ENCODE measurements at regions not wholly inside any gene's neighbourhood (a gene's known extent, or its start where the extent isn't known, plus 50 kb on each side); places are given as distances from the start of the nearest gene placed in this dataset.

GRCh38 chr11:45345491-45345890, 59.4 kb upstream of the SYT13 start:
- DNase-seq (ENCODE audit: insufficient read length) (no peak), FAIRE-seq (no peak)
- TF ChIP-seq POLR2AphosphoS5 (IDR thresholded peaks at IDR 0.05; ENCODE audit: low read depth, low read length) (no peak), POLR2A (IDR thresholded peaks at IDR 0.05; ENCODE audit: low read depth, low read length) (no peak), TAF1 (IDR thresholded peaks at IDR 0.05; ENCODE audit: borderline replicate concordance, low read depth, low read length) (no peak)

DNA sequence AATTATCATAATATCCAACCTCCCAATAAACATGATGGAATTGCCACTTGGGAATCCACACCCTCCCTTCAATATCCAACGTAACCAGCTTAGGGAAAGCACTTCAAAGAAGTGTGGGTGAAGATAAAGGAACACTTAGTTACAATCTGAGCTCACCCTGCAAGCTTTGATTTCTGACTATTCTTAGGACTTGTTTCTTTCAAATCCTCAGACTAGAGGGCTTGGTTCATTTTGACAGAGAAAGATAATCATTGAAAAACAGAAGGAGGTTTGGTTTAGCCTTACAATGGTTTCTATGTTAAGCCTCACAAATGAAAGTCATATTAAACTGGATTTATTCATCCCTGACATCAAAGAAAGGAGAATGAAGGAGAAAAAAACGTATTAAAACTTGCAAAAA, 57.9 kb upstream of the SYT13 start:
- DNase-seq (ENCODE audit: insufficient read length) = no peak
- no peak for TF ChIP-seq POLR2A (IDR thresholded peaks at IDR 0.05; ENCODE audit: low read depth, low read length)
- TF ChIP-seq POLR2AphosphoS5 (IDR thresholded peaks at IDR 0.05; ENCODE audit: low read depth, low read length) = no peak
- TF ChIP-seq TAF1 (IDR thresholded peaks at IDR 0.05; ENCODE audit: borderline replicate concordance, low read depth, low read length) = no peak
- no peak for FAIRE-seq

DNA sequence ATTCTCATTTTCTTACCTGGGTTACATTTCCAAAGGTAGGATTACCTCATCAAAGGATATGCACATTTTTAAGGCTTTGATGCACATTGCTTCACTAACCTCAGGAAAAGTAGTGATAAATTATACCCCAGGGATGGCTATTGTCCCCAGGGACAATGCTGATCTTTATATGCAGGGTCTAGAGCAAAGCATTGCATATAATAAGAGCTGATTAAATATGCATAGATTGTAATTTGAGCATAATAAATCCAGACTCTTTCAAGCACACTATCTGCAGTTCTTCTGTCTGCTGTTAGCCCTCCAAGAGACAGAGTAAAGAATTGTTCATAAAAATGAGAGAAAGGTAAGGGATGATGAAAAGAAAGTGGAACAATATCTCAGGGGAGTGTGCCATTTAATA, 57.3 kb upstream of the SYT13 start:
- TF ChIP-seq POLR2AphosphoS5 (IDR thresholded peaks at IDR 0.05; ENCODE audit: low read depth, low read length) (no peak), POLR2A (IDR thresholded peaks at IDR 0.05; ENCODE audit: low read depth, low read length) (no peak), TAF1 (IDR thresholded peaks at IDR 0.05; ENCODE audit: borderline replicate concordance, low read depth, low read length) (no peak)
- DNase-seq (ENCODE audit: insufficient read length) = no peak

DNA sequence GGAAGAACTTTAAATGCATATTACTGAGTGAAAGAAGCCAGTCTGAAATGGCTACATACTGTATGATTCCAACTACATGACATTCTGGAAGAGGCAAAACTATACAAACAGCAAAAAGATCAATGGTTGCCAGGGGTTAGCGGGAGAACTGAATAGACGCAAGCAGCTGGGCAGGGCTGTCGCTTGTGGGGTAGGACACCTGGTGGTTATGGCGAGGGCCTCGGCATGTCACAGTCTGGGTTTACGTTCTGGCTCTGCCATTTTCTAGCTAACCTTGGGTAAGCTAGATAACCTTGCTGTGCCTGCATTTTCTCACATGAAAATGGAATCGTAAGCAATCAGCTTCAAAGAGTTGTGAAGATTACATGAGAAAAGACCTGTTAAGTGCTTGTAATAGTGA, 55.2 kb upstream of the SYT13 start:
- TF ChIP-seq POLR2AphosphoS5 (IDR thresholded peaks at IDR 0.05; ENCODE audit: low read depth, low read length) (no peak), TAF1 (IDR thresholded peaks at IDR 0.05; ENCODE audit: borderline replicate concordance, low read depth, low read length) (no peak), POLR2A (IDR thresholded peaks at IDR 0.05; ENCODE audit: low read depth, low read length) (no peak)
- FAIRE-seq = no peak
- DNase-seq (ENCODE audit: insufficient read length) = no peak

More for the DNA sequence above, 57.3 kb upstream of the SYT13 start:
- no peak for FAIRE-seq

DNA sequence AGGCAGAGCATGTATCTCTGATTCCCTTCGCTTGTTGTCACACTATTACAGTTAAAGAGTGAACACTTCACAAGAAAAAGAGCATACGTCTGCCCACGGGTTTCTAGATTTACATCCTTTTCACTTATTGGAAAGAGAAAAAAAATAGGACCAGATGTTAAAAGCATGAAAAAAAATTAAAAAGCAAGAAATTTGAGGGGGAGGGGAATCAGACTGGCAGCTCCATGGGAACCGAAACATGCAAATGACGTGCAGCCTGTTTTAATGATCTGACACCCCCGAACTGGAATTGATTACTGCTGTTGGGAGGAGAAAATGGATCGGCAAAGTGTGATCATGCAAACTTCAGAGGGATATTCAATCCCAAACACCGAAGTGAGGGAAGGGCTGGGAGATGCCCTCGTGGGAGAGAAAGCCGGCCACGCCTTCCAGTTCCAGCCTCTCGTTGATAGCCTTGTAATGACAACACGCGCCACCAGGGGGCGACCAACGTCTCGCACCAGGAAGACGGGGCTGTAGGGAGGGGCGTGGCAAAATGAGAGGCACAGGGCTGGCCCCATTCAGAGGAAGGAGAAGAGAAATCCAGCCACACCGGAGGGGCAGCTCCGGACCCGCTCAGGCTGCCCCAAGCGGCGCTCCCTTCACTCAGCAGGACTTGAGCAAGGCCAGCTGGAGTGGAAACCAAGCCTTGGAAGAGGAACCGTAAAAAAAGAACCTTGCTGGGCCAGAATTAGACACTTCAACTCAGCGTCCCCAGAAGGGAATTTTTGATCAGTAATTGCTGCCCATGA, 53.8 kb upstream of the SYT13 start:
- FAIRE-seq (peak; percentile 99), DNase-seq (ENCODE audit: insufficient read length) (peak; percentile 78)
- TF ChIP-seq POLR2AphosphoS5 (IDR thresholded peaks at IDR 0.05; ENCODE audit: low read depth, low read length) = no peak
- TF ChIP-seq POLR2A (IDR thresholded peaks at IDR 0.05; ENCODE audit: low read depth, low read length) = no peak
- no peak for TF ChIP-seq TAF1 (IDR thresholded peaks at IDR 0.05; ENCODE audit: borderline replicate concordance, low read depth, low read length)

GRCh38 chr11:45337583-45338360, 51.6 kb upstream of the SYT13 start:
- FAIRE-seq = no peak
- DNase-seq (ENCODE audit: insufficient read length) = no peak
- TF ChIP-seq TAF1 (IDR thresholded peaks at IDR 0.05; ENCODE audit: borderline replicate concordance, low read depth, low read length) (no peak), POLR2AphosphoS5 (IDR thresholded peaks at IDR 0.05; ENCODE audit: low read depth, low read length) (no peak), POLR2A (IDR thresholded peaks at IDR 0.05; ENCODE audit: low read depth, low read length) (no peak)

GRCh38 chr11:45336136-45336535, 50.0 kb upstream of the SYT13 start:
- FAIRE-seq (no peak), DNase-seq (ENCODE audit: insufficient read length) (no peak)
- TF ChIP-seq TAF1 (IDR thresholded peaks at IDR 0.05; ENCODE audit: borderline replicate concordance, low read depth, low read length) (no peak), POLR2A (IDR thresholded peaks at IDR 0.05; ENCODE audit: low read depth, low read length) (no peak)

Measured in GM12892 (cell line).